ENCODE measurements at regions not wholly inside any gene's neighbourhood (a gene's known extent, or its start where the extent isn't known, plus 50 kb on each side); places are given as distances from the start of the nearest gene placed in this dataset.

DNA sequence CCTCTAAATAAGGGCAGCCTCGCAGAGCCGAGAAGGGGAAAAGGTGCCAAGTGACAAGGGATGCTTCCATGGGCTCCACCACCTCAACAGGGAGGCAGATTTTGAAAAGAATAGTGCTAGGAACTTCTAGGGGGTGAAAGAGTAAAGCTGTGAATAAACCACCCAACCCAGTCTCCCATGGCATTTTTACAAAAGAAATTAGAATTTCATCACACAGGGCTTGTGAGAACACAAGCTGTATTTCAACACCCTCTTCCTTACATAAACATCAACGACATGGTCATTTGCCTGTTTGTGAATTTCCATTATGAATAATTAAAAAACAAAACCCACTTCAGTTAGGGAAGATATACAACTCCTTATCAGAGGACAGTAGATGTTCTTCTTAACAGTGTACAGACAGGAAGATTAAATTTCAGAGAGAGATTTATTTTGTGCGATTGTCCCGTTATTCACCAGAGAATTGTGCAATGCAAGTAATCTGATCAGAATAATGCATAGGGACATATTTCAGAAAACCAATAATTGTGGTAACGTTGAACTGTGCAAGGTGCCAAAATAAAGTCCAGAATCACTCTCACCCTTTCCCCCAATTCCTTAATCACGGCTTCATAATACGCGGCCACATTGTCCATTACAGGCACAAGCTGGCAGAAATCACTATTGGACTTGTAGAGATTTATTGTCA, 207.8 kb upstream of the MGMT start:
- H3K4me3 ChIP-seq (ENCODE audit: low read depth, low read length): no peak overlapping the region
- TF ChIP-seq, protein P1, sequence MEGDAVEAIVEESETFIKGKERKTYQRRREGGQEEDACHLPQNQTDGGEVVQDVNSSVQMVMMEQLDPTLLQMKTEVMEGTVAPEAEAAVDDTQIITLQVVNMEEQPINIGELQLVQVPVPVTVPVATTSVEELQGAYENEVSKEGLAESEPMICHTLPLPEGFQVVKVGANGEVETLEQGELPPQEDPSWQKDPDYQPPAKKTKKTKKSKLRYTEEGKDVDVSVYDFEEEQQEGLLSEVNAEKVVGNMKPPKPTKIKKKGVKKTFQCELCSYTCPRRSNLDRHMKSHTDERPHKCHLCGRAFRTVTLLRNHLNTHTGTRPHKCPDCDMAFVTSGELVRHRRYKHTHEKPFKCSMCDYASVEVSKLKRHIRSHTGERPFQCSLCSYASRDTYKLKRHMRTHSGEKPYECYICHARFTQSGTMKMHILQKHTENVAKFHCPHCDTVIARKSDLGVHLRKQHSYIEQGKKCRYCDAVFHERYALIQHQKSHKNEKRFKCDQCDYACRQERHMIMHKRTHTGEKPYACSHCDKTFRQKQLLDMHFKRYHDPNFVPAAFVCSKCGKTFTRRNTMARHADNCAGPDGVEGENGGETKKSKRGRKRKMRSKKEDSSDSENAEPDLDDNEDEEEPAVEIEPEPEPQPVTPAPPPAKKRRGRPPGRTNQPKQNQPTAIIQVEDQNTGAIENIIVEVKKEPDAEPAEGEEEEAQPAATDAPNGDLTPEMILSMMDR (IDR thresholded peaks at IDR 0.05; ENCODE audit: borderline replicate concordance, insufficient read depth, low read depth, low read length): no peak

DNA sequence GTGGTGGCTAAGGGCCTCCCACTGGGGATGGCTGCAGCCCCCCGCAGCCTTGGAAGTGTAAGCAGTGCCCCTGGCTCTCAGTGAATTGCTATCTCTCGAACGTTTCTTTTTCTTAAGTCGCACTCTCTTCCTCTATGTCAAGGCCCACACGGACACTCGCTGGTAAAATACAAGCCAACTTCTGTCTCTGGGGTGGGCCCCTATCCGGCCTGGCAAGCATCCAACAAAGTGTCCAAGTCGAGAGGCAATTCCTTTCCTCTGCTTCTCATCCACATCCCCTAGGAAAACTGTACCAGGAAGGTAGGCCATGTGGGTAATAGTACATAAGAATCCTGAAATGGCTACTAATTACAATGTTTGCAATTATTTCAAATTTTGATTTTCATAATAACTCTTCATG, 194.9 kb upstream of the MGMT start:
- TF ChIP-seq, protein P1 (IDR thresholded peaks at IDR 0.05; ENCODE audit: borderline replicate concordance, insufficient read depth, low read depth, low read length): no peak
- no peak overlapping the region for H3K4me3 ChIP-seq (ENCODE audit: low read depth, low read length)

DNA sequence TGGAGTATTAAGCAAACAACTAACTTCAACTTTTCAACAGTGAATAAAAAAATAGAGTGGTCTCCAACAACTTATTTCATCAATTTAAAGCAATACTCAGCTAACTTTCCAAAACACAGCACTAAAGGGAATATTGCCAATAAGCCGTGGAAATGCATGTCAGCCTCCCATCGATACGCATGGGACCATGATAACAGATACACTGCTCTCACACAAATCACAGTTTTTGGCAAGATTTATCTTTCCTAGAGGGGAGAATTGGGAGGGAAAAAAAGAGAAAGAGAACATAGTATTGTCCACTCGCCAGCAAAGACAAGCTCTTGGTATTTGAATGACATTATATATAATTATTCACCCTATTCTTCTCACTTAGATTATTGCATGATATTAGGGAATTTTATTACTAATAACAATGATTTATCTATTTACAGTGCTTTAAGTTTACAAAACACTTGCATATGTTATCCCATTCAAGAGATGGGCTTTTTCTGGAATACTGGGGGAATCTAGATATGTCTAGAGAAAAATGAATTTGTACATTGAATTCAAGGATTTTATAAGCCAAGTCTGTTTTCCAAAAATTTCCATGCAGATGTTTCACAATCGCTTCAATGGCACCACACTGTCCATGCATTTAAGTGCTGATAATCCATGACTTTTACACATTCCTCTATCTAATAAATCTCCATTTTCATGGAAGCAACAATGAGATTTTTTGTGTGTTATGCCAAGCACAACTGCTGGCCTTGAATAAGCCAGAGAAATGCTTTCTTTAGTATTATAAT, 194.0 kb upstream of the MGMT start:
- H3K4me3 ChIP-seq (ENCODE audit: low read depth, low read length): no peak overlapping the region
- TF ChIP-seq, protein P1 (IDR thresholded peaks at IDR 0.05; ENCODE audit: borderline replicate concordance, insufficient read depth, low read depth, low read length): no peak

DNA sequence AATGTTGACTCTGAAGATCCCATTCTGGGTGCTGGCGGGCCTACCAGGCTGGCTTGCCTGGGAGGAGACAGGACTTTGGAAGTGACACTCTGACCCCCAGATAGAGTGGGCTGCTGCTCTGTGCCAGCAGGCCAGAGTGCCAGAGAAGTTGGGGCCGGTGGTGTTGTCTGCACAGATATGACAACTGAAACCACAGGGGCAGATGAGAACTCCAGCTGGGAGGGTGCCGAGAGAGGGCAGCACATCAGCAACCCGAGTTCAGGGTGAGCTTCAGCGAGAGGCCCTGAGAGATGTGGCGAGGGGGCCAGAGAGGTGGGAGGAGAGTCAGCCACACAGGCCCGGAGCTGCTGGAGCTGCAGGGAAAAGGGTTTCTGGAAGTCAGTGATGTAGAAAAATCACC, 193.2 kb upstream of the MGMT start:
- TF ChIP-seq, protein P1 (IDR thresholded peaks at IDR 0.05; ENCODE audit: borderline replicate concordance, insufficient read depth, low read depth, low read length): no peak
- no peak overlapping the region for H3K4me3 ChIP-seq (ENCODE audit: low read depth, low read length)

DNA sequence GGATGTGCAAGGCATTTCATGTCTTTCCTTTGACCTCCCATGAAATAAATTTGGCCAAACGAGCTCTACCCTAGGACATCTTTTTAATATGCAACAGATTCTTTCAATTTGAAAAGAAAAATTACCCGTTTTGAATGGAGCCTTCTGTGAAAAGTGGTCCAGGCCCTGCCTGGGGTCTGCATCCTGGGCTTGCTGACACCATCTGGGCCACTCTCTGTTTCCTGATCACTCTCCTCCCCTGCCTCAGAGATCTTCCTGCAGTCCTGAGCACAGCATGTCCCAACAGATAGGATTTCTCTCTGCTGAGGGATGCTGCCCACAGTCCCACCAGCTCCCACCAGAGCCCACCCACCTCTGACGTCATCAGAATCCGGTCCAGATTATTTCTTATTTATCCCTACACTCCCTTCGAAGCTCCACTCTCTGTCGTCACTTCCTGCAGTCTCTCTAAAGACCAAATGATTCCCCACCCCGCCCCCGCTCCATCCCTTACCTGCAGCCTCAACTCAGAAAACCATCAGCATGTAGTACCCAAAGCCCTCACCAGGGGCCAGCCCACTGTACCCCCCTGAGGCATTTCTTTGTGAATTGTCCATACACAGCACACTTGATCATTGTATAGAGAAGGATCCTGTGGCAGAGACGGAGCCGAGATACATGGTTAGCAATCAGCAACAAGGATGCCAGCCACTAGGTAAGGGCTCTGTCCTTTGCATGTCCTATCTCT, 192.1 kb upstream of the MGMT start:
- H3K4me3 ChIP-seq (ENCODE audit: low read depth, low read length): no peak overlapping the region
- TF ChIP-seq, protein P1 (IDR thresholded peaks at IDR 0.05; ENCODE audit: borderline replicate concordance, insufficient read depth, low read depth, low read length): 0 out of 2 replicates have a peak, but pooled peaks have one; percentile 9

DNA sequence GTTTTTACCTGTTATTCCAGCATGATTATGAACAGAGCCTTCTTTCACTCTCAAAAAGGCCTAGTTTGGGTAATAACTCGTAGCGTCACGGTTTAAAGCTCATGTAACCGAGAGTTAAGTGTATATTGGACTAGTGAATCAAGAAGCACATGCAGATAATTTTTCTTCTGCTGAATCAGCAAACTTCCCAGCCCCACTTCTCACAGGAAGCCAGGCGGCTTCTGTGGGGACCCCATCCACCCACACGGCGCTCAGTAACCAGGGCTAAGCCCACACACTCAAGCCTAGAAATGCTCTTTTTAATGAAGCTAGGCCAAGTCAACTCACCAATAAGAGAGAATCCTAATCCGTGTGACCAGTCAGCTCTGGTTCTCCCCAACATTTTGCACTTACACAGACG, 191.2 kb upstream of the MGMT start:
- H3K4me3 ChIP-seq (ENCODE audit: low read depth, low read length): no peak overlapping the region
- TF ChIP-seq, protein P1 (IDR thresholded peaks at IDR 0.05; ENCODE audit: borderline replicate concordance, insufficient read depth, low read depth, low read length): no peak
